ENCODE measurements at regions not wholly inside any gene's neighbourhood (a gene's known extent, or its start where the extent isn't known, plus 50 kb on each side); places are given as distances from the start of the nearest gene placed in this dataset.

GRCh38 chr3:139202226-139202958, 141.4 kb upstream of the MRPS22 start:
- H3K36me3 ChIP-seq: no peaks in the 10 kb centered on the region
- no peak overlapping the region for H3K27ac ChIP-seq
- no peak overlapping the region for H3K4me3 ChIP-seq
- H3K4me1 ChIP-seq: no peaks in the 10 kb centered on the region
- TF ChIP-seq EP300 (IDR thresholded peaks at IDR 0.05): no peak
- TF ChIP-seq CTCF (IDR thresholded peaks at IDR 0.05): no peak
- no peak for TF ChIP-seq POLR2A (IDR thresholded peaks at IDR 0.05)
- TF ChIP-seq POLR2AphosphoS5 (IDR thresholded peaks at IDR 0.05): no peak
- no peaks in the 10 kb centered on the region for H3K9me3 ChIP-seq
- 47 to 52% methylated on average over 3 to 5 of the region's 5 CpGs for WGBS, 2 donors
- H3K27me3 ChIP-seq: no peaks in the 10 kb centered on the region
- no peak for ATAC-seq (ENCODE audit: low FRiP score in 2 of 2)
- DNase-seq: no peak

DNA sequence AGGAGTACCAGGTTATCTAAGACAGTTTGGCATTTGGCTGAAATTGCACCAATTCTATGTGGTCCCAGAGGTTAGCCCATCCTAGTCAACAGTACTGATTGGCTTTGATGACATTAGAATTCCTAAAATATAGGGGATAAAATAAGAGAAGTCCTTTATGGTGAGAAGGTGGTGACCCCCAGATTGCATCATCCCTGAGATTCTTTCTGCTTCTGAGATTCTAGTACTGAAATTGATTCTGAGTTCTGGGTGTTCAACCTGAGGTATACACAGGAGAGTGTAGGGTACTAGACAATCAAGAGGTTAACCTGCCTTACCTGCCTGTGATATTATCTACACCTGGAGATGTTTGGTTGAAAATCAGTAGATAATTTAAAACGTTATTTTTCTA, 140.9 kb upstream of the MRPS22 start:
- Histone ChIP-seq H3K4me1 (no peaks in the 10 kb centered on the region), H3K27me3 (no peaks in the 10 kb centered on the region), H3K27ac (no peak overlapping the region), H3K36me3 (no peaks in the 10 kb centered on the region), H3K9me3 (no peaks in the 10 kb centered on the region), H3K4me3 (no peak overlapping the region)
- 35 to 50% methylated on average over 1 of the region's 1 CpG for WGBS, 2 donors
- no peak for TF ChIP-seq CTCF (IDR thresholded peaks at IDR 0.05)
- TF ChIP-seq POLR2AphosphoS5 (IDR thresholded peaks at IDR 0.05): no peak
- TF ChIP-seq EP300 (IDR thresholded peaks at IDR 0.05): no peak
- TF ChIP-seq POLR2A (IDR thresholded peaks at IDR 0.05): no peak
- DNase-seq: no peak
- no peak for ATAC-seq (ENCODE audit: low FRiP score in 2 of 2)

DNA sequence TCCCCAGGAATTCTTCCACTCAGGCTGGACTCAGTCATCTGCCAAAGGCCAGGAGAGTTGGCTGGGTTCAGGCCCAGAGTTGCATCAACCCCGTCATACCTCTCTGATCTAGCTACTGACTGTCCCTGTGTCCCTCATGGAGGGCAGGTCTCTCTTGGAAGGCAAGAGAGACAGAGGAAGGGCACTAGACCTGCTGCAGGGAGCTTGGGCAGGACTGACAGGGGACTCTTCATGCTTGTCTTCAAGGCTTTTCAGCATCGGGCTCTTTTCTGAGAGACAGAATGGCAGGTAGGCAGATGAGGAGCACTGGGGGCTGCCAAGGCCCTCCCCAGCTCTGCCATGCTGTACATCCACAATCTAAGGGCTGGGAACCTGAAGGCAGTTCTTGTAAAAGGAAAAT, 140.1 kb upstream of the MRPS22 start:
- no peaks in the 10 kb centered on the region for H3K9me3 ChIP-seq
- no peak for ATAC-seq (ENCODE audit: low FRiP score in 2 of 2)
- TF ChIP-seq CTCF (IDR thresholded peaks at IDR 0.05) (no peak), POLR2A (IDR thresholded peaks at IDR 0.05) (no peak), POLR2AphosphoS5 (IDR thresholded peaks at IDR 0.05) (no peak), EP300 (IDR thresholded peaks at IDR 0.05) (no peak)
- WGBS, 2 donors: 80 to 98% methylated on average over 2 of the region's 2 CpGs
- H3K4me3 ChIP-seq: no peak overlapping the region
- no peaks in the 10 kb centered on the region for H3K27me3 ChIP-seq
- no peak for DNase-seq
- H3K36me3 ChIP-seq: no peaks in the 10 kb centered on the region
- no peaks in the 10 kb centered on the region for H3K4me1 ChIP-seq
- H3K27ac ChIP-seq: no peak overlapping the region

DNA sequence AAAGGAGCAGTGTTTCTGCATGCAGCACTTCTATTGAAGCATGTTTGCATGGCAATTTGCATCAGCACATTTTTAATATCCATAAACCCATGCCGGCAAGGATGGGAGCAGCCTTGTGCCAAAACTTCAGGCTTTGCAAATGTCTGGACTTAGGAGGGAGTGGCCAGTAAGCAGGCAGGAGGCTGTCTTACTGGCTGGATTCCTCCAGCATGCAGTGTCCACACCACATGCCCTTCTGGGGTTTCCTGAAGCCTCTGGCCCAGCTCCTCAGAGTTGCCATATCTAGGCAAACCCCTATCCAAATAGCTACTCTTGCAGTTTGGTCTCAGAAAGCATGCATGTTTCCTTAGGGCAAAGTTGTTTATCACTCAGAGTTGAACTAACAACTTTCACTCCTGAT, 139.1 kb upstream of the MRPS22 start:
- Histone ChIP-seq H3K27ac (no peak overlapping the region), H3K36me3 (no peaks in the 10 kb centered on the region), H3K4me3 (no peak overlapping the region), H3K4me1 (no peaks in the 10 kb centered on the region), H3K9me3 (no peaks in the 10 kb centered on the region), H3K27me3 (no peaks in the 10 kb centered on the region)
- ATAC-seq (ENCODE audit: low FRiP score in 2 of 2) (no peak), DNase-seq (no peak)
- 75 to 84% methylated on average over 1 of the region's 1 CpG for WGBS, 2 donors
- TF ChIP-seq POLR2A (IDR thresholded peaks at IDR 0.05) (no peak), CTCF (IDR thresholded peaks at IDR 0.05) (no peak), EP300 (IDR thresholded peaks at IDR 0.05) (no peak), POLR2AphosphoS5 (IDR thresholded peaks at IDR 0.05) (no peak)

- H3K4me1 ChIP-seq: no peaks in the 10 kb centered on the region
- TF ChIP-seq CTCF (IDR thresholded peaks at IDR 0.05) (no peak), EP300 (IDR thresholded peaks at IDR 0.05) (no peak), POLR2A (IDR thresholded peaks at IDR 0.05) (no peak), POLR2AphosphoS5 (IDR thresholded peaks at IDR 0.05) (no peak)
- ATAC-seq (ENCODE audit: low FRiP score in 2 of 2) (no peak), DNase-seq (no peak)
- H3K9me3 ChIP-seq: no peaks in the 10 kb centered on the region
- no peak overlapping the region for H3K27ac ChIP-seq
- no peak overlapping the region for H3K4me3 ChIP-seq
- 60 to 64% methylated on average over 5 of the region's 5 CpGs for WGBS, 2 donors
- H3K36me3 ChIP-seq: no peaks in the 10 kb centered on the region
- H3K27me3 ChIP-seq: no peaks in the 10 kb centered on the region
Observed at GRCh38 chr3:139213936-139214335, 129.9 kb upstream of the MRPS22 start.

Data from upper lobe of left lung (tissue), 6 donors.